SK-N-SH treated with all-trans-retinoic acid at 6 μM for 48 hours (cell line): ENCODE measurements at regions not wholly inside any gene's neighbourhood (a gene's known extent, or its start where the extent isn't known, plus 50 kb on each side); places are given as distances from the start of the nearest gene placed in this dataset.

Experiments used
- ATAC-seq: fragments of 200-7000 bp; cut with Tn5 transposase; 3 replicates; pipeline ENCODE4 v1.9.1; 2020; ENCODE audit warnings: mild to moderate bottlenecking, moderate library complexity
- ARNTL ChIP-seq: fragments of 450-650 bp; formaldehyde crosslinking; IDR thresholded peaks from 2 replicates; pipeline ENCODE4 v1.5.0; 2020; ENCODE audit warnings: low read depth, mild to moderate bottlenecking, moderate library complexity, borderline replicate concordance
- BACH2 ChIP-seq: fragments of 250-450 bp; sonication (Bioruptor Pico); IDR thresholded peaks from 2 replicates; pipeline ENCODE4 v1.9.0; 2021; ENCODE audit warnings: mild to moderate bottlenecking, borderline replicate concordance
- CSDC2 ChIP-seq: fragments of 250-450 bp; sonication (Bioruptor Pico); IDR thresholded peaks from 2 replicates; pipeline ENCODE4 v1.5.0; 2020; ENCODE audit warnings: mild to moderate bottlenecking, moderate library complexity
- GLIS3 ChIP-seq: fragments of 250-450 bp; sonication (Bioruptor Pico); IDR thresholded peaks from 2 replicates; pipeline ENCODE4 v1.5.0; 2020; ENCODE audit warnings: mild to moderate bottlenecking, moderate library complexity
- ISL1 ChIP-seq: fragments of 250-450 bp; sonication (Bioruptor Pico); IDR thresholded peaks from 2 replicates; pipeline ENCODE4 v2.1.2; 2022; ENCODE audit warnings: mild to moderate bottlenecking, moderate library complexity
- OSR1 ChIP-seq: fragments of 250-450 bp; sonication (Bioruptor Pico); IDR thresholded peaks from 2 replicates; pipeline ENCODE4 v1.8.0; 2022; ENCODE audit warnings: moderate library complexity, mild to moderate bottlenecking, inconsistent platforms
- PPARA ChIP-seq: fragments of 250-450 bp; sonication (Bioruptor Pico); IDR thresholded peaks from 2 replicates; pipeline ENCODE4 v1.5.0; 2020; ENCODE audit warnings: mild to moderate bottlenecking, borderline replicate concordance
- RARB ChIP-seq: fragments of 250-450 bp; sonication (Bioruptor Pico); IDR thresholded peaks from 2 replicates; pipeline ENCODE4 v1.8.0; 2021; ENCODE audit warnings: mild to moderate bottlenecking, moderate library complexity
- SNAI2 ChIP-seq: fragments of 250-450 bp; sonication (Bioruptor Pico); IDR thresholded peaks from 2 replicates; pipeline ENCODE4 v1.5.0; 2020; ENCODE audit warnings: mild to moderate bottlenecking, moderate library complexity
- TCF4 ChIP-seq: fragments of 250-450 bp; sonication (Bioruptor Pico); IDR thresholded peaks from 2 replicates; pipeline ENCODE4 v1.8.0; 2021; ENCODE audit warnings: mild to moderate bottlenecking, moderate library complexity, borderline replicate concordance
- TOX ChIP-seq: fragments of 250-450 bp; sonication (Bioruptor Pico); IDR thresholded peaks from 2 replicates; pipeline ENCODE4 v1.8.0; 2021; ENCODE audit warnings: mild to moderate bottlenecking, moderate library complexity, borderline replicate concordance
- TSHZ2 ChIP-seq: fragments of 250-450 bp; sonication (Bioruptor Pico); IDR thresholded peaks from 2 replicates; pipeline ENCODE4 v1.5.0; 2020; ENCODE audit warnings: mild to moderate bottlenecking, moderate library complexity
- ZC3H10 ChIP-seq: fragments of 250-450 bp; sonication (Bioruptor Pico); IDR thresholded peaks from 2 replicates; pipeline ENCODE4 v1.5.1; 2021; ENCODE audit warnings: mild to moderate bottlenecking, moderate library complexity
- ZFP3 ChIP-seq: fragments of 250-450 bp; sonication (Bioruptor Pico); IDR thresholded peaks from 2 replicates; pipeline ENCODE4 v1.5.0; 2020; ENCODE audit warnings: mild to moderate bottlenecking, moderate library complexity
- ZFP30 ChIP-seq: fragments of 450-650 bp; formaldehyde crosslinking; IDR thresholded peaks from 2 replicates; pipeline ENCODE4 v1.5.0; 2022; ENCODE audit warnings: mild to moderate bottlenecking, moderate library complexity
- ZNF565 ChIP-seq: fragments of 450-650 bp; formaldehyde crosslinking; conservative IDR thresholded peaks from 2 replicates; pipeline ENCODE4 v1.5.0; 2020; ENCODE audit warnings: low read depth, mild to moderate bottlenecking, moderate library complexity
- ZNF70 ChIP-seq: fragments of 450-650 bp; formaldehyde crosslinking; IDR thresholded peaks from 2 replicates; pipeline ENCODE4 v1.5.0; 2020; ENCODE audit warnings: mild to moderate bottlenecking, moderate library complexity
- ZNF8 ChIP-seq: fragments of 450-650 bp; formaldehyde crosslinking; IDR thresholded peaks from 2 replicates; pipeline ENCODE4 v1.5.0; 2020; ENCODE audit warnings: mild to moderate bottlenecking, moderate library complexity
- TF ChIP-seq, protein P1 (sequence below): fragments of 250-450 bp; sonication (Bioruptor Pico); IDR thresholded peaks from 2 replicates; pipeline ENCODE4 v1.8.0; 2021; ENCODE audit warnings: low read depth, mild to moderate bottlenecking, moderate library complexity, borderline replicate concordance
- TF ChIP-seq, protein P2 (sequence below): fragments of 250-450 bp; sonication (Bioruptor Pico); IDR thresholded peaks from 2 replicates; pipeline ENCODE4 v1.5.1; 2021; ENCODE audit warnings: mild to moderate bottlenecking, moderate library complexity

- no peak for ATAC-seq
- no peak for TF ChIP-seq ARNTL (CRISPR knock-in tag)
- TF ChIP-seq CSDC2 (CRISPR knock-in tag): no peak
- TF ChIP-seq ZC3H10 (CRISPR knock-in tag): no peak
- no peak for TF ChIP-seq RARB (CRISPR knock-in tag)
- TF ChIP-seq ZNF565: no peak
- TF ChIP-seq ZNF8 (CRISPR knock-in tag): no peak
Measured at GRCh38 chr10:61128196-61128595, 184.2 kb upstream of the RHOBTB1 start.

GRCh38 chr10:61125560-61126170 is 181.7 kb upstream of the RHOBTB1 start:
- TF ChIP-seq TSHZ2 (CRISPR knock-in tag) (no peak), ZNF70 (CRISPR knock-in tag) (peak; percentile 86), RARB (CRISPR knock-in tag) (no peak), TCF4 (CRISPR knock-in tag) (peak; percentile 57), ZFP3 (no peak)
- TF ChIP-seq, all 23 proteins: peak for 2
- ATAC-seq: no peak

DNA sequence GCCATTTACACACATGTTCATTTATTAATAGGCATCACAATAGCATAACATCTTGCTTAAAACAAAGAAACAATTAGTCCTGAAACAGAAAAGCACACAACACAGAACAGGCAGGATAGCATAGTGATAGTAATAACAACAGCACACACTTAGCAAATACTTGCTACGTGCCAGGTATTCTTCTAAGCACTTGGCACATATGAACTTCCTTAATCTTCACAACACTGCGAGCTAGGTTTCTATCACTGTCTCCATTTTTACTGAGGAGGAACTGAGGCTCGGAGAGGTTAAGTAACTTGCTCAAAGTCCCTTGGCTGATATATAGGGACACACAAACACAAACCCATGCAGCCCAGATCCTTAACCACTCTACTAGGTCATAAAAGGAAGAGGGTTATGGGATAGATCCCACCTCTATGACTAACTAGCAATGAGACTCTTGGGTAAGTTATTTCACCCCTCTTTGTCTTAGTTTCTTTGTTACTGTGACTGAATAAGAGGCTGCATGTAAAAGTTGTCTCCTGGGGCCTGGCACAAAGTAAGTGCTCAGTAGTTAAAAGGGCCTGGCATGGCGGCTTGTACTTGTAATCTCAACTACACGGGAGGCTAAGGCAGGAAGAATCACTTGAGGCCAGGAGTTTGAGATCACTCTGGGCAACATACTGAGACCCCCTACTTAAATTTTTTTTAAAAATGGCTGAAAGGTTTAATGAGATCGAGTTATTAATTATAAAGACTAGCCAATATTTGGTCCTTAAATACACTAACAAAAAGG is 181.0 kb upstream of the RHOBTB1 start:
- TF ChIP-seq SNAI2 (CRISPR knock-in tag): no peak
- no peak for TF ChIP-seq TOX
- no peak for TF ChIP-seq ZNF70 (CRISPR knock-in tag)
- TF ChIP-seq, protein P1, sequence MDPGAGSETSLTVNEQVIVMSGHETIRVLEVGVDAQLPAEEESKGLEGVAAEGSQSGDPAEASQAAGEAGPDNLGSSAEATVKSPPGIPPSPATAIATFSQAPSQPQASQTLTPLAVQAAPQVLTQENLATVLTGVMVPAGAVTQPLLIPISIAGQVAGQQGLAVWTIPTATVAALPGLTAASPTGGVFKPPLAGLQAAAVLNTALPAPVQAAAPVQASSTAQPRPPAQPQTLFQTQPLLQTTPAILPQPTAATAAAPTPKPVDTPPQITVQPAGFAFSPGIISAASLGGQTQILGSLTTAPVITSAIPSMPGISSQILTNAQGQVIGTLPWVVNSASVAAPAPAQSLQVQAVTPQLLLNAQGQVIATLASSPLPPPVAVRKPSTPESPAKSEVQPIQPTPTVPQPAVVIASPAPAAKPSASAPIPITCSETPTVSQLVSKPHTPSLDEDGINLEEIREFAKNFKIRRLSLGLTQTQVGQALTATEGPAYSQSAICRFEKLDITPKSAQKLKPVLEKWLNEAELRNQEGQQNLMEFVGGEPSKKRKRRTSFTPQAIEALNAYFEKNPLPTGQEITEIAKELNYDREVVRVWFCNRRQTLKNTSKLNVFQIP: no peak
- no peak for TF ChIP-seq CSDC2 (CRISPR knock-in tag)
- no peak for TF ChIP-seq RARB (CRISPR knock-in tag)
- TF ChIP-seq GLIS3: no peak
- no peak for TF ChIP-seq BACH2 (CRISPR knock-in tag)
- TF ChIP-seq, all 23 proteins: peak for 0
- ATAC-seq: no peak

DNA sequence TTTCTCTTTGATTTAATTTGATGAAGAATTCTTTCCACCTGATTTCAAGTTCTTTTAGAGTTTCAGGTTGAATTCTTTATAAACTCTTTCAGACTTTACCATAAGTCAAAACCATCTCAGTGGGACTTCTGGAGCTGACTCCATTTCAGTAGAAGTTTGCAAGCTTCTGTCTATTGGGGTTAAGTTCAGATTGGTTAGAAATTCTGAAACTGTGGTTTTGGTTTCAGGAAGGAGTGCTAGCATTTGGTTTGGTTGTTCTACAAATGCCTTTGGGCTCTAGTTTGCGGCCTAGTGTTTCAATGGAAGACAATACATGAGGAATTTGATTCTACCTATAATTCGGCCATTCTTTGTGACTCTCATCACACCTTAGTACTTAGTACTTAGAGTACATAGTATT is 176.8 kb upstream of the RHOBTB1 start:
- ATAC-seq: no peak
- no peak for TF ChIP-seq RARB (CRISPR knock-in tag)
- no peak for TF ChIP-seq PPARA (CRISPR knock-in tag)
- TF ChIP-seq CSDC2 (CRISPR knock-in tag): no peak
- no peak for TF ChIP-seq SNAI2 (CRISPR knock-in tag)
- no peak for TF ChIP-seq ARNTL (CRISPR knock-in tag)

- ATAC-seq: no peak
- TF ChIP-seq ISL1 (no peak), TOX (no peak), ZFP3 (no peak), ZNF8 (CRISPR knock-in tag) (no peak), OSR1 (CRISPR knock-in tag) (no peak), ZFP30 (CRISPR knock-in tag) (no peak), TCF4 (CRISPR knock-in tag) (no peak), SNAI2 (CRISPR knock-in tag) (no peak), ZNF70 (CRISPR knock-in tag) (no peak), TSHZ2 (CRISPR knock-in tag) (no peak), ARNTL (CRISPR knock-in tag) (no peak), RARB (CRISPR knock-in tag) (no peak)
- TF ChIP-seq, protein P1: no peak
- TF ChIP-seq, protein P2, sequence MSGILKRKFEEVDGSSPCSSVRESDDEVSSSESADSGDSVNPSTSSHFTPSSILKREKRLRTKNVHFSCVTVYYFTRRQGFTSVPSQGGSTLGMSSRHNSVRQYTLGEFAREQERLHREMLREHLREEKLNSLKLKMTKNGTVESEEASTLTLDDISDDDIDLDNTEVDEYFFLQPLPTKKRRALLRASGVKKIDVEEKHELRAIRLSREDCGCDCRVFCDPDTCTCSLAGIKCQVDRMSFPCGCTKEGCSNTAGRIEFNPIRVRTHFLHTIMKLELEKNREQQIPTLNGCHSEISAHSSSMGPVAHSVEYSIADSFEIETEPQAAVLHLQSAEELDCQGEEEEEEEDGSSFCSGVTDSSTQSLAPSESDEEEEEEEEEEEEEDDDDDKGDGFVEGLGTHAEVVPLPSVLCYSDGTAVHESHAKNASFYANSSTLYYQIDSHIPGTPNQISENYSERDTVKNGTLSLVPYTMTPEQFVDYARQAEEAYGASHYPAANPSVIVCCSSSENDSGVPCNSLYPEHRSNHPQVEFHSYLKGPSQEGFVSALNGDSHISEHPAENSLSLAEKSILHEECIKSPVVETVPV: no peak
Measured at GRCh38 chr10:61119573-61119972, 175.6 kb upstream of the RHOBTB1 start.
